ENCODE measurements at regions not wholly inside any gene's neighbourhood (a gene's known extent, or its start where the extent isn't known, plus 50 kb on each side); places are given as distances from the start of the nearest gene placed in this dataset.

GRCh38 chr9:79796411-79796810 lies 224.6 kb downstream of the TLE4 start:
- DNase-seq (ENCODE audit: low read depth), result no peak

- no peak for DNase-seq (ENCODE audit: low read depth)
These were observed 216.9 kb downstream of the TLE4 start for GRCh38 chr9:79788662-79789061.

- no peak for DNase-seq (ENCODE audit: low read depth)
These were observed 209.5 kb downstream of the TLE4 start for GRCh38 chr9:79781263-79781662.

DNA sequence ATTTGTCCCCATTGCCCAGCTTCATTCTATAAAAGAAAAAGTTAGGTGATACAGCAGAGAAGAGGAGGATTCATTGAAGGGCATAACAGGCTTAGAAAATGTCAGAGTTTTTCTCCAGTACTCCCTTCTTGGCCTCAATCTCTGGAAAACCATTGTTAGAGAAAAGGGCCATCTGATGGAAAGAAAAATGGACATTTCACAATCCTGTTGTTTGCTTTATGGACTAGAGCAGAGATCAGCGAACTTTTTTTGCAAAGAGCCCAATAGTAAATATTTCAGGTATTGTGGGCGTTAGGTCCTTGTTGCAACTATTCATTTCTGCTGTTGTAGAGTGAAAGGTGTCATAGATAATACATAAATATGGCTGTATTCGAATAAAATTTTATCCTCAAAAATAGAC lies 208.8 kb downstream of the TLE4 start:
- no peak for DNase-seq (ENCODE audit: low read depth)

- DNase-seq (ENCODE audit: low read depth), result no peak
These were observed 208.1 kb downstream of the TLE4 start for GRCh38 chr9:79779901-79780300.

GRCh38 chr9:79778581-79778980 lies 206.8 kb downstream of the TLE4 start:
- no peak for DNase-seq (ENCODE audit: low read depth)

GRCh38 chr9:79776581-79776980 lies 204.8 kb downstream of the TLE4 start:
- no peak for DNase-seq (ENCODE audit: low read depth)

All from stimulated activated CD8-positive, alpha-beta memory T cell treated with anti-CD3 and anti-CD28 coated beads, Interleukin-15, amount 100 ng/mL, for 1 hour (primary cell).